ENCODE measurements at regions not wholly inside any gene's neighbourhood (a gene's known extent, or its start where the extent isn't known, plus 50 kb on each side); places are given as distances from the start of the nearest gene placed in this dataset.

DNA sequence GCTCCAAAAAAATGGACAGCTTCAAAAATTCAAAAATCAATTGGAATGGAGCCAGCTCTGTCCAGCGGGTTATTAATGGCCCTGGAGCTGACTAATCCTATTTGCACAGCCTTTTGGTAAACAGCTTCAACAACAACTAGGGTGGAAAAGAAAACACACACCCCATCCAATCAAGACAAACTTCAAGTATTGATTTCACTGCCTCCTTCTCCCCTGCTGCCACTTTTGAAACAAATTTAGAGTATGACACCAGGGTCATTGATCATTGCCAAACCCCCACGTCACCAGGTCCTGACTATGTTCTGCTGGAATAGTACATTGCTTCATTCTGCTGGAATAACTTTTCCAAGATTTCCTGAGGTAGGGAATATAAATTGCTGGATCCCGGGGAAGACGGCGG lies 56.8 kb upstream of the GTF3A start:
- no peak for DNase-seq

DNA sequence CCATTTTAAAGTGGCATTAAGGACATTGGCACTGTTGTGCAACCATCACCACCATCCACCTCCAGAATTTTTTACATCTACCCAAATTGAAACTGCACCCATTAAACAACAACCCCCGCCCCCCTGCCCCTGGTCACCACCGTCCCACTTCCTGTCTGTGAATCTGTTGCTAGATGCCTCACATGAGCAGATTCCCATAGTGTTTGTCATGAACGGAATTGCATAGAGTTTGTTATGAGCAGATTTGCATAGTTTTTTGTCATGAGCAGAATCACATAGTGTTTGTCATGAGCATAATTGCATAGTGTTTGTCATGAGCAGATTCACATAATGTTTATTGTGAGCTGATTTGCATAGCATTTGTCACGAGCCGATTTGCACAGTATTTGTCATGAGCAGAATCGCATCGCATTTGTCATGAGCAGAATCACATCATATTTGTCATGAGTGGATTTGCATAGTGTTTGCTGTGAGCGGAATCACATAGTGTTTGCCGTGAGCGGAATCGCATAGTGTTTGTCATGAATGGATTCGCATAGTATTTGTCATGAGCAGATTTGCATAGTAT lies 54.0 kb upstream of the GTF3A start:
- no peak for DNase-seq

DNA sequence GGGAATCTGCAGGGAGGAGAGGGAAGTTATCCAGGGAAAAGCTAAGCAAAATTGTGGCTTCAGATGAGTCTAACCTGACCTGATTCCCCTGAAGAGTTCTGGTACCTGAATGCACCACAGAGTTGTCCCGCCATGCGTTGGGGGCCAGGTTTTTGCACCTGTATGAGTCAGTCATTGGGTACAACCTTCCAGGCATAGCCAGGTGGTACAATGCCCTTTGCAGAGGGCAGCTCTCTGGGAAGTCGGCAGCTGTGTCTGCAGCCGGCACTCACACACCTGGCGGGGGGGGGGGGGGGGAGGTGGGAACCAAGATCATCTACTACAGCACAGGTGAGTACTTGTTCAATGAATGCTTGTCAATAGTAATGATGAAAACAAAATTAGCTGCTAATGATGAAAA lies 52.5 kb upstream of the GTF3A start:
- no peak for DNase-seq

DNA sequence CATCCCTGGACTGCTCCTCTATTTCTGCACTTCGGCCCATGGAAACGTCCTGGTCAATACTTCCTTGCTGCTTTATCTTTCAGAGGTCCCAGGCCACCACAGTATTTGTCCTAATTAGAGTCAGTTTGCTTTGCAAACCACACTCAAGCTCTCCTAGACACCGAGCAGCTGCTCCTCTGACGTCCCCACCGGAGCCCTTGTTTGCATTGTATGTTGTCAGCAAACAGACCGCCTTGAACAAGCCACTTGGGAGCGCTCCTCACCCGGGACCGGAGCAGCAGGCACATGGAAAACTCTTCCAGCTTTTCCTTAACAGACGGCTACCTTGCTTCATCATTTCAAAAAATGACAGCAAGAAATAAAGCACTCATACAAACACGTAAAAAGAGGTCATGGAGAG lies 51.5 kb upstream of the GTF3A start:
- DNase-seq, result no peak

DNA sequence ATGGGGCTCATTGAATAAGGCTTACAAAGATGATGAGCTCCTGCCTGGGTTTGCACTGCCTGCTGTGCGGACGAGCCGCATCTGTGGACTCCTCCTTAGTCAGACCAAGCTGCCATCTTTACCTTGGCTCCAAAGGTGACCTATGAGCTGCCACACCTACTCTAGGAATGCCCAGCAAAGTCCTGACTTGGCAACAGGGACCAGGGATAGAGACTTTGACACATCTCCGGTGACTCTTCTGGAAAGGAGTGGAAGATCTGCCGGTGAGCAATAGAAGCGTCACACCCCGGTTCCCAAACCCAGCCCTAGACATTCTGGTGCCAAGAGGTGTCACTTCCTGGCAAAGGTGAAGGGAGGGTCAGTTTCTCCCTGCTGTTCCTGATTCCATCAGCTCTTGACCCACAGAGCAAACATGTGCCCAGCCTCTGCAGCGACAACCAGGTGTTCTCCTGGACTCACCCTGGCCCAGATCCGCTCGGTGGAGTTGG lies 50.2 kb upstream of the GTF3A start:
- no peak for DNase-seq
